ENCODE measurements at regions not wholly inside any gene's neighbourhood (a gene's known extent, or its start where the extent isn't known, plus 50 kb on each side); places are given as distances from the start of the nearest gene placed in this dataset.

- TF ChIP-seq, protein P1, sequence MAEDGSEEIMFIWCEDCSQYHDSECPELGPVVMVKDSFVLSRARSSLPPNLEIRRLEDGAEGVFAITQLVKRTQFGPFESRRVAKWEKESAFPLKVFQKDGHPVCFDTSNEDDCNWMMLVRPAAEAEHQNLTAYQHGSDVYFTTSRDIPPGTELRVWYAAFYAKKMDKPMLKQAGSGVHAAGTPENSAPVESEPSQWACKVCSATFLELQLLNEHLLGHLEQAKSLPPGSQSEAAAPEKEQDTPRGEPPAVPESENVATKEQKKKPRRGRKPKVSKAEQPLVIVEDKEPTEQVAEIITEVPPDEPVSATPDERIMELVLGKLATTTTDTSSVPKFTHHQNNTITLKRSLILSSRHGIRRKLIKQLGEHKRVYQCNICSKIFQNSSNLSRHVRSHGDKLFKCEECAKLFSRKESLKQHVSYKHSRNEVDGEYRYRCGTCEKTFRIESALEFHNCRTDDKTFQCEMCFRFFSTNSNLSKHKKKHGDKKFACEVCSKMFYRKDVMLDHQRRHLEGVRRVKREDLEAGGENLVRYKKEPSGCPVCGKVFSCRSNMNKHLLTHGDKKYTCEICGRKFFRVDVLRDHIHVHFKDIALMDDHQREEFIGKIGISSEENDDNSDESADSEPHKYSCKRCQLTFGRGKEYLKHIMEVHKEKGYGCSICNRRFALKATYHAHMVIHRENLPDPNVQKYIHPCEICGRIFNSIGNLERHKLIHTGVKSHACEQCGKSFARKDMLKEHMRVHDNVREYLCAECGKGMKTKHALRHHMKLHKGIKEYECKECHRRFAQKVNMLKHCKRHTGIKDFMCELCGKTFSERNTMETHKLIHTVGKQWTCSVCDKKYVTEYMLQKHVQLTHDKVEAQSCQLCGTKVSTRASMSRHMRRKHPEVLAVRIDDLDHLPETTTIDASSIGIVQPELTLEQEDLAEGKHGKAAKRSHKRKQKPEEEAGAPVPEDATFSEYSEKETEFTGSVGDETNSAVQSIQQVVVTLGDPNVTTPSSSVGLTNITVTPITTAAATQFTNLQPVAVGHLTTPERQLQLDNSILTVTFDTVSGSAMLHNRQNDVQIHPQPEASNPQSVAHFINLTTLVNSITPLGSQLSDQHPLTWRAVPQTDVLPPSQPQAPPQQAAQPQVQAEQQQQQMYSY (CRISPR knock-in tag; IDR thresholded peaks at IDR 0.05), result no peak
Measured at GRCh38 chr4:22324422-22324821, 191.4 kb downstream of the ADGRA3 start (continued).

GRCh38 chr4:22323691-22324090, 192.2 kb downstream of the ADGRA3 start:
- BruUV-seq (replicated peaks), result no TSS peak
- POLR2A ChIA-PET, result interaction anchor here (1.6 kb wide), 1 partner anchor 85 kb away, joined by 3 read pairs; no protein-coding TSS in a partner anchor
- Histone ChIP-seq H3K27me3 (replicated peaks in 1 of 2; ENCODE audit: control insufficient read depth in 2 of 2, insufficient read depth in 2 of 2, low read length in 1 of 2) (no peaks in the 10 kb centered on the region), H3K4me3 (no peak overlapping the region), H3K9me3 (replicated peaks; ENCODE audit: control insufficient read depth, insufficient read depth, low read length) (no peaks in the 10 kb centered on the region), H3K27ac (ENCODE audit: control insufficient read depth, insufficient read depth) (no peak overlapping the region), H3K4me1 (ENCODE audit: control insufficient read depth, insufficient read depth, low read length) (no peaks in the 10 kb centered on the region), H3K36me3 (ENCODE audit: control insufficient read depth in 2 of 2, insufficient read depth in 2 of 2, low read length in 1 of 2) (no peaks in the 10 kb centered on the region), H3K9ac (ENCODE audit: control insufficient read depth, insufficient read depth, low read length) (no peak overlapping the region), H3K79me2 (ENCODE audit: control insufficient read depth, insufficient read depth, low read length) (no peaks in the 10 kb centered on the region), H3K4me2 (ENCODE audit: control insufficient read depth, insufficient read depth) (no peak overlapping the region), H2AFZ (ENCODE audit: control insufficient read depth, low read depth, low read length) (no peak overlapping the region), H4K20me1 (ENCODE audit: control insufficient read depth, insufficient read depth) (no peaks in the 10 kb centered on the region)
- 53% methylated on average over 2 of the region's 2 CpGs for WGBS (ENCODE audit: insufficient coverage, insufficient replicate concordance, low lambda C conversion rate, missing lambda C conversion rate)
- FAIRE-seq (no peak), ATAC-seq (no peak), DNase-seq (ENCODE audit: low read depth, low spot score) (no peak)
- in situ Hi-C loops (cut with MboI) (no loop called here), intact Hi-C loops (cut with micrococcal nuclease; ENCODE audit: unreplicated experiment) (no loop called here)
- TF ChIP-seq SMAD1 (IDR thresholded peaks at IDR 0.05; ENCODE audit: low read depth, partially characterized antibody) (no peak), MTA2 (IDR thresholded peaks at IDR 0.05; ENCODE audit: low read depth) (no peak)
- RAD21 ChIA-PET (ENCODE audit: unreplicated experiment), result no interaction called here
- CTCF ChIA-PET, result interaction anchor here (0.8 kb wide), 1 partner anchor 535 kb away, joined by 3 read pairs; no protein-coding TSS in a partner anchor
- SMC1A ChIA-PET (ENCODE audit: uncharacterized antibody, unreplicated experiment), result interaction anchor here (0.5 kb wide), 1 partner anchor 527 kb away, joined by 3 read pairs; no protein-coding TSS in a partner anchor
